ENCODE measurements at regions not wholly inside any gene's neighbourhood (a gene's known extent, or its start where the extent isn't known, plus 50 kb on each side); places are given as distances from the start of the nearest gene placed in this dataset.
"Not testable (repeated sequence)": the region's sequence is repeated elsewhere in the genome, so short reads cannot be mapped to it uniquely, and the experiment has no call there.

GRCh38 chr2:167820488-167820887 lies 426.9 kb downstream of the STK39 start:
- TF ChIP-seq CTCF (IDR thresholded peaks at IDR 0.05; ENCODE audit: insufficient read depth, low read depth, low read length, missing control alignments) = no peak
- no peak overlapping the region for H3K4me3 ChIP-seq (ENCODE audit: low read depth, low read length)
- no peak for DNase-seq (ENCODE audit: low read depth)

- TF ChIP-seq CTCF (IDR thresholded peaks at IDR 0.05; ENCODE audit: insufficient read depth, low read depth, low read length, missing control alignments) = no peak
- DNase-seq (ENCODE audit: low read depth) = no peak
- H3K4me3 ChIP-seq (ENCODE audit: low read depth, low read length) = no peak overlapping the region
Measured at GRCh38 chr2:167818521-167818920, 428.9 kb downstream of the STK39 start.

GRCh38 chr2:167817908-167818307 lies 429.5 kb downstream of the STK39 start:
- TF ChIP-seq CTCF (IDR thresholded peaks at IDR 0.05; ENCODE audit: insufficient read depth, low read depth, low read length, missing control alignments) = no peak
- no peak for DNase-seq (ENCODE audit: low read depth)
- H3K4me3 ChIP-seq (ENCODE audit: low read depth, low read length) = no peak overlapping the region

GRCh38 chr2:167817422-167817821 lies 430.0 kb downstream of the STK39 start:
- no peak for DNase-seq (ENCODE audit: low read depth)
- H3K4me3 ChIP-seq (ENCODE audit: low read depth, low read length) = no peak overlapping the region
- TF ChIP-seq CTCF (IDR thresholded peaks at IDR 0.05; ENCODE audit: insufficient read depth, low read depth, low read length, missing control alignments) = no peak

GRCh38 chr2:167816874-167817290 lies 430.5 kb downstream of the STK39 start:
- TF ChIP-seq CTCF (IDR thresholded peaks at IDR 0.05; ENCODE audit: insufficient read depth, low read depth, low read length, missing control alignments) = no peak
- no peak for DNase-seq (ENCODE audit: low read depth)
- H3K4me3 ChIP-seq (ENCODE audit: low read depth, low read length) = no peak overlapping the region

GRCh38 chr2:167814881-167815718 lies 432.3 kb downstream of the STK39 start:
- no peak for TF ChIP-seq CTCF (IDR thresholded peaks at IDR 0.05; ENCODE audit: insufficient read depth, low read depth, low read length, missing control alignments)
- H3K4me3 ChIP-seq (ENCODE audit: low read depth, low read length) = no peak overlapping the region
- no peak for DNase-seq (ENCODE audit: low read depth)

GRCh38 chr2:167814482-167814880 lies 432.9 kb downstream of the STK39 start:
- H3K4me3 ChIP-seq (ENCODE audit: low read depth, low read length); DNase-seq (ENCODE audit: low read depth): not testable (repeated sequence)

- DNase-seq (ENCODE audit: low read depth); H3K4me3 ChIP-seq (ENCODE audit: low read depth, low read length): not testable (repeated sequence)
Measured at GRCh38 chr2:167809799-167810198, 437.6 kb downstream of the STK39 start.
